Colonic mucosa (tissue), 4 donors: ENCODE measurements at regions not wholly inside any gene's neighbourhood (a gene's known extent, or its start where the extent isn't known, plus 50 kb on each side); places are given as distances from the start of the nearest gene placed in this dataset.

ENCODE experiments used
- DNase-seq: peaks from one replicate; pipeline ENCODE4 v3.0.0-alpha.2; 2020
- H3K27ac ChIP-seq: fragments of 200-600 bp; one replicate; pipeline ENCODE4 v1.8.0; 2021
- H3K27me3 ChIP-seq: fragments of 200-600 bp; one replicate; pipeline ENCODE4 v1.8.0; 2021
- H3K36me3 ChIP-seq: fragments of 200-600 bp; one replicate; pipeline ENCODE4 v1.8.0; 2021
- H3K4me1 ChIP-seq: fragments of 200-600 bp; one replicate; pipeline ENCODE4 v1.8.0; 2021; ENCODE audit warnings: mild to moderate bottlenecking
- H3K4me3 ChIP-seq: fragments of 200-600 bp; one replicate; pipeline ENCODE4 v1.8.0; 2021
- H3K9ac ChIP-seq, 2 donors: one replicate each; pipeline ENCODE4 v1.7.0; 2013; ENCODE audit warnings: control low read depth in 2 of 2, low read depth in 2 of 2, low read length in 2 of 2
- H3K9me3 ChIP-seq: fragments of 200-600 bp; one replicate; pipeline ENCODE4 v1.8.0; 2021
- CTCF ChIP-seq: fragments of 200-600 bp; IDR thresholded peaks from one replicate; pipeline ENCODE4 v1.8.0; 2022; ENCODE audit warnings: antibody characterized with exemption, mild to moderate bottlenecking
- intact Hi-C: fragments of 100-400 bp; cut with DNase I; formaldehyde crosslinking; loops from one replicate; pipeline ENCODE4 v1.14.1; 2022
- donor health status: healthy.
- donor health status: DM: no; HTN: no; CAD: no.
- donor health status: DM: no; HTN: no; CAD: no.

- no peaks in the 10 kb centered on the region for H3K4me1 ChIP-seq
- H3K9me3 ChIP-seq: no peaks in the 10 kb centered on the region
- TF ChIP-seq CTCF: no peak
- no peak overlapping the region for H3K27ac ChIP-seq
- DNase-seq: no peak
- no peak overlapping the region for H3K9ac ChIP-seq
- H3K4me3 ChIP-seq: no peak overlapping the region
- intact Hi-C loops: no loop called here
- H3K36me3 ChIP-seq: no peaks in the 10 kb centered on the region
- H3K27me3 ChIP-seq: no peaks in the 10 kb centered on the region
Measured at GRCh38 chr16:65716737-65717700, 595.2 kb upstream of the CDH11 start.

GRCh38 chr16:65713181-65713808 is 591.4 kb upstream of the CDH11 start:
- intact Hi-C loops: no loop called here
- no peak for TF ChIP-seq CTCF
- H3K27me3 ChIP-seq: no peaks in the 10 kb centered on the region
- DNase-seq: no peak
- no peak overlapping the region for H3K27ac ChIP-seq
- no peaks in the 10 kb centered on the region for H3K9me3 ChIP-seq
- H3K4me1 ChIP-seq: no peaks in the 10 kb centered on the region
- no peak overlapping the region for H3K4me3 ChIP-seq
- H3K36me3 ChIP-seq: no peaks in the 10 kb centered on the region
- H3K9ac ChIP-seq: no peak overlapping the region

GRCh38 chr16:65710107-65710506 is 588.2 kb upstream of the CDH11 start:
- no peaks in the 10 kb centered on the region for H3K36me3 ChIP-seq
- intact Hi-C loops: no loop called here
- H3K27me3 ChIP-seq: no peaks in the 10 kb centered on the region
- H3K27ac ChIP-seq: no peak overlapping the region
- no peaks in the 10 kb centered on the region for H3K9me3 ChIP-seq
- TF ChIP-seq CTCF: no peak
- DNase-seq: no peak
- no peak overlapping the region for H3K4me3 ChIP-seq
- H3K4me1 ChIP-seq: no peaks in the 10 kb centered on the region
- H3K9ac ChIP-seq: no peak overlapping the region

- Histone ChIP-seq H3K4me1 (no peaks in the 10 kb centered on the region), H3K27ac (no peak overlapping the region), H3K9me3 (no peaks in the 10 kb centered on the region), H3K9ac (no peak overlapping the region), H3K36me3 (no peaks in the 10 kb centered on the region), H3K27me3 (no peaks in the 10 kb centered on the region), H3K4me3 (no peak overlapping the region)
- DNase-seq: no peak
- intact Hi-C loops: no loop called here
- TF ChIP-seq CTCF: no peak
Measured at GRCh38 chr16:65704866-65705265, 583.0 kb upstream of the CDH11 start.

GRCh38 chr16:65702707-65703402 is 581.0 kb upstream of the CDH11 start:
- Histone ChIP-seq H3K9me3 (no peaks in the 10 kb centered on the region), H3K4me3 (no peak overlapping the region), H3K9ac (no peak overlapping the region), H3K4me1 (no peaks in the 10 kb centered on the region), H3K27me3 (no peaks in the 10 kb centered on the region), H3K27ac (no peak overlapping the region), H3K36me3 (no peaks in the 10 kb centered on the region)
- intact Hi-C loops: no loop called here
- no peak for TF ChIP-seq CTCF
- no peak for DNase-seq
